HG03060 (cell line): ENCODE measurements at regions not wholly inside any gene's neighbourhood (a gene's known extent, or its start where the extent isn't known, plus 50 kb on each side); places are given as distances from the start of the nearest gene placed in this dataset.
"Not testable (repeated sequence)": the region's sequence is repeated elsewhere in the genome, so short reads cannot be mapped to it uniquely, and the experiment has no call there.

Experiments used
- ATAC-seq: cut with Tn5 transposase; IDR thresholded peaks from one replicate; pipeline ENCODE4 v1.9.1; 2021; ENCODE audit warnings: low read depth, moderate number of reproducible peaks; ENCODE audit not compliant: unreplicated experiment

GRCh38 chr13:73169971-73170370 is 111.2 kb downstream of the KLF5 start:
- ATAC-seq, result no peak

GRCh38 chr13:73168953-73169401 is 110.2 kb downstream of the KLF5 start:
- no peak for ATAC-seq

- no peak for ATAC-seq
Observed at GRCh38 chr13:73168226-73168952, 109.6 kb downstream of the KLF5 start.

GRCh38 chr13:73167028-73167820 is 108.4 kb downstream of the KLF5 start:
- ATAC-seq, result no peak

GRCh38 chr13:73166204-73166603 is 107.4 kb downstream of the KLF5 start:
- ATAC-seq, result no peak

GRCh38 chr13:73162912-73163911 is 104.4 kb downstream of the KLF5 start:
- no peak for ATAC-seq

GRCh38 chr13:73160371-73161031 is 101.7 kb downstream of the KLF5 start:
- ATAC-seq, result not testable (repeated sequence)

- ATAC-seq, result no peak
Observed at GRCh38 chr13:73158851-73159250, 100.0 kb downstream of the KLF5 start.

- no peak for ATAC-seq
Observed at GRCh38 chr13:73157031-73157430, 98.2 kb downstream of the KLF5 start.

- ATAC-seq, result no peak
Observed at GRCh38 chr13:73146707-73147106, 87.9 kb downstream of the KLF5 start.

GRCh38 chr13:73142071-73142470 is 83.3 kb downstream of the KLF5 start:
- ATAC-seq, result no peak

- no peak for ATAC-seq
Observed at GRCh38 chr13:73141292-73141771, 82.5 kb downstream of the KLF5 start.

- no peak for ATAC-seq
Observed at GRCh38 chr13:73140801-73141200, 82.0 kb downstream of the KLF5 start.

GRCh38 chr13:73138638-73139491 is 80.1 kb downstream of the KLF5 start:
- ATAC-seq, result no peak

GRCh38 chr13:73138276-73138637 is 79.5 kb downstream of the KLF5 start:
- ATAC-seq, result no peak

GRCh38 chr13:73136776-73137175 is 78.0 kb downstream of the KLF5 start:
- no peak for ATAC-seq

- no peak for ATAC-seq
Observed at GRCh38 chr13:73133531-73133930, 74.7 kb downstream of the KLF5 start.

GRCh38 chr13:73131247-73131646 is 72.4 kb downstream of the KLF5 start:
- no peak for ATAC-seq

GRCh38 chr13:73129023-73129422 is 70.2 kb downstream of the KLF5 start:
- ATAC-seq, result no peak
